ENCODE measurements at regions not wholly inside any gene's neighbourhood (a gene's known extent, or its start where the extent isn't known, plus 50 kb on each side); places are given as distances from the start of the nearest gene placed in this dataset.

- TF ChIP-seq CTCF (IDR thresholded peaks at IDR 0.05; ENCODE audit: insufficient read depth, low read depth, low read length) (no peak), EZH2 (IDR thresholded peaks at IDR 0.05; ENCODE audit: insufficient read depth, low read length) (no peak)
Observed at GRCh38 chr1:168441745-168442144, 102.1 kb downstream of the XCL2 start.
